K562 (cell line): ENCODE measurements at regions not wholly inside any gene's neighbourhood (a gene's known extent, or its start where the extent isn't known, plus 50 kb on each side); places are given as distances from the start of the nearest gene placed in this dataset.

Experiments used
- CTCF ChIP-seq, 3 experiments: IDR thresholded peaks in 2 of 3; conservative IDR thresholded peaks in 1 of 3; 2 replicates each; pipeline ENCODE4 v1.5.1; 2011 to 2012; ENCODE audit warnings: low read length in 3 of 3, mild to moderate bottlenecking in 3 of 3, control low read depth in 2 of 3, improper control_type of control experiment in 1 of 3, inconsistent platforms in 1 of 3, low read depth in 1 of 3, mixed read lengths in 1 of 3, moderate library complexity in 1 of 3; ENCODE audit not compliant: insufficient read depth in 2 of 3
- EP300 ChIP-seq: IDR thresholded peaks from 2 replicates; pipeline ENCODE4 v1.6.1; 2012; ENCODE audit warnings: low read length, improper control_type of control experiment
- FIP1L1 ChIP-seq: fragments of 200-400 bp; formaldehyde crosslinking; IDR thresholded peaks from 2 replicates; pipeline ENCODE4 v1.6.1; 2018; ENCODE audit warnings: mild to moderate bottlenecking, low read depth, low read length; ENCODE audit not compliant: poor library complexity, severe bottlenecking
- SRF ChIP-seq, 2 experiments: fragments of 250-450, 450-650 bp in 1 of 2; sonication (Bioruptor Pico) in 1 of 2; sonication (generic) in 1 of 2; formaldehyde crosslinking; IDR thresholded peaks; 2 replicates each; pipeline versions ENCODE4 v1.5.0 to v1.5.1; 2020 to 2022; ENCODE audit warnings: mild to moderate bottlenecking in 1 of 2, missing genetic modification reagents in 1 of 2

- no peak for TF ChIP-seq CTCF (IDR thresholded peaks at IDR 0.05 in 2 of 3, conservative IDR thresholded peaks at IDR 0.05 in 1 of 3; ENCODE audit: insufficient read depth in 2 of 3, low read depth in 1 of 3, low read length in 3 of 3)
- no peak for TF ChIP-seq FIP1L1
- no peak for TF ChIP-seq EP300
- no peak for TF ChIP-seq SRF (CRISPR knock-in tag; IDR thresholded peaks at IDR 0.05)
Measured at GRCh38 chr21:16569679-16570078, 839.9 kb downstream of the USP25 start.
